Epidermal melanocyte (primary cell): ENCODE measurements at regions not wholly inside any gene's neighbourhood (a gene's known extent, or its start where the extent isn't known, plus 50 kb on each side); places are given as distances from the start of the nearest gene placed in this dataset.
"Not testable (repeated sequence)": the region's sequence is repeated elsewhere in the genome, so short reads cannot be mapped to it uniquely, and the experiment has no call there.

Experiments
- DNase-seq: peaks from one replicate; pipeline ENCODE4 v3.0.0; 2011; ENCODE audit warnings: low spot score; ENCODE audit not compliant: insufficient read length

DNA sequence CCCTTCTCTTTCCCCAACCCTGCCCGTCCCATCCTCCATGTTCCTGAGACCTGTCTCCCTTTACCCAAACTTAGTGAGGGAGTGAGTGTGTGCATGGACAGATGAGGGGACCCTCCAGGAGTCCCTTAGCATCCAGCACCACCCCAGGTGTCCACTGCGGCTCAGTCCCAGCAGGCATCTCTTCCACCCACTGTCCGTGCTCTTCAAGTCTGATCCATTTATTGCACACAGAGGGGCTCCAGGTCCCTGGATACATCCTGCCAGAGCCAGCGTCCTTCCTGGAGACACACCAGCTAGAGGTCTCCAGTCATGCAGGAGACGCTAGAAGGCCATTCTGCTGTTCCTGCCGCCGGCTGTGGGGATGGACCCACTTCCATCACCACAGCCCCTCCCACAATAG lies 239.2 kb downstream of the ADGRD1 start:
- DNase-seq = no peak

DNA sequence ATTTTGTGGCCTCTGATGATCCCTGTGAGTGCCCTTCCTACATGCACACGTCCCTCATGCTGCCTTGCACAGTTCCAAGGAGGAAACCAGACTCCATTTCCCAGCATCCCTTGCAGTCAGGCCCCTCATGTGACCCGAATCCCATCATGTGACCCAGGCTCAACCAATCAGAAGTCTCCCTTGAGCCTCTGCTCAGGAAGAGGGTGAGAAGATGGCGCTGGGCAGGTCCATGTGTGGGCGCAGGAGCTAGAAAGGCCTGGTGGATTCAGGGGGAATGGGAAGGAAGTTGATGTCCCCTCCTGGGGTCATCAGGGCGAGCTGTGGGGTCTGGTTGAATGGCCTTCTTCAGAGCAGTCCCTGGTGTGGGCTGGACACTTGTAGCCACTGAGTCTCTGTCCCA lies 240.5 kb downstream of the ADGRD1 start:
- DNase-seq = no peak

- DNase-seq = no peak
These were observed 242.1 kb downstream of the ADGRD1 start for GRCh38 chr12:131195796-131196195.

DNA sequence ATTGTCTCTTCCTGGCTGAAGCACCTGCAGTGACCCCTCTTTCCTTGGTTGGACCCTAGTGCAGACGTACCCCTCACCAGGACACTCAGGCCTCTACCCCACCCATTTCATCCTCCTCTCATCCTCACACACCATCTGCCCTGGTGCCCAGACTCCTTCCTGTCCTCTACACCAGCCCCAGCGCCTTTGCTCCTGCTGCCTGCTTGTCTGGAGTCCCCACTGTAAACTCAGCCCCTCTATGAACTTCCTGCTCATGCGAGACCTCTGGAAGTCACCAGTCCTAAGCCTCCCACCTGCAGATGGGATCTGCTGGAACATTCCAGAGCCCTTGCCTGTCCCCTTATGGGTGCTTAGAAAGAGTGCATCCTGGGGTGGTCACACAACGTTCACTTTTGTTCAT lies 242.5 kb downstream of the ADGRD1 start:
- no peak for DNase-seq

GRCh38 chr12:131197490-131197889 lies 243.8 kb downstream of the ADGRD1 start:
- no peak for DNase-seq

DNA sequence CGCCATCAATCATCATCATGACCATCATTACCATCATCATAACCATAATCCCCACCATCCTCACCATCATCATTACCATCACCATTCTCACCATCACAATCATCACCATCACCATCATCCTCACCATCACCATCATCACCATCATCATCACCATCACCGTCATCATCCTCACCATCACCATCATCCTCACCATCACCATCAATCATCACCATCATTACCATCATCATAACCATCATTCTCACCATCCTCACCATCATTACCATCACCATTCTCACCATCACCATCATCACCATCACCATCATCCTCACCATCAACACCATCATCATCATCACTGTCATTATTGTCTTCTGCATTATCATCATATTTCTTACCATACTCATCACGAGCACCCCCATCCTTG lies 245.5 kb downstream of the ADGRD1 start:
- DNase-seq = no peak

DNA sequence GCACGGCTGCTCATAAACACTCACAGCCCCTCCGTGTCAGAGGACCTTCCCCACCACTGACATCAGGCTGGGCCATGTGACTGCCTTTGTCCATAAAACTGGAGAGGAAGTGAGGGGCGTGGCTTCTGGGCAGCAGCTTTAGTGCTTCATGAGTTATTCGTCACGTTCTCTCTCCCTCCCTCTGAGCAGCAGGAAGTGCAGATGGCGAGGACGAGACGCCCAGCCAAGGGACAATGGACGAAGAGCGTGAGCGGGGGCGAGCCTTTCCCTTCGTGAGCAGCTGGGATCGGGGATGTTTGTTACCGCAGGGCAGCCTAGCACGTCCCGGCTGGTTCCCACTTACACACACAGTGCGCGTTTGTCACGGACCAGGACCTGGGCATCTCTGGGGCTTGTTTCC lies 248.2 kb downstream of the ADGRD1 start:
- DNase-seq = not testable (repeated sequence)

GRCh38 chr12:131202592-131203378 lies 249.1 kb downstream of the ADGRD1 start:
- no peak for DNase-seq

DNA sequence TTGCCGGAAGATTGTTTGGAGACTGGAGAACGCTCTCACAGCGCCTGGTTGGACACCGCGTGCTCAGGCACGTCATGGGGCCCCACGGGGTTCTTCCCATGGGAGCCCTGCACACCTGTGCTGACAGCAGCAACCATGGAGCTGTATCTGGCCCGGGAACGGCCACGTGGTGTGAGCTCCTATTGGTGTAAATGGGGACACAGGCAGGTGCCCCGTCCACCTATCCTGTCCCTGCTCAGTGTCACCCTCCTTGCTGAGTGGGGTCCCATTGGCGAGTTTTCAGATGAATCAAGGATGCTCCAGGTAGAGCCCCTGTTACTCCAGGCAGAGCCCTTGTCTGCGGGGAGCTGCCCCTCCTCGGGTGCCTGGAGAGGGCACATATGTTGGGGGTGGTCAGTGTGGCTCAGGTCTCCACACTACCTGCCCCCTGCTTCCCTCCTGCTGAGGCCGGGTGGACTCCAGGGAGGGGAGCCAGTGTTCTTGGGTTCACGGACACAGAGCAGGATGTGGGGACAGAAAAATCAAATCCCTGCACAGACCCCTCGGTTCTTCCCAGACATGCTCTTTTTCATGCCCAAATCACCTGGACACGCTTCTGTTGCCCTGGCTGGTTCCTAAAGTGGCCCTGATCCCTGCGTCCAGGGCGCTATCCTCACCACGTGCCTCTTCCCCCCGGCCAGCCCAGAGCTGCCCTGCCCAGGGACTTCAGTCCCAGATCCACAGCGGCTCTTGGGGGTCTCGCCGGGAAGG lies 250.1 kb downstream of the ADGRD1 start:
- DNase-seq = no peak

- DNase-seq = no peak
These were observed 250.9 kb downstream of the ADGRD1 start for GRCh38 chr12:131204416-131205274.

DNA sequence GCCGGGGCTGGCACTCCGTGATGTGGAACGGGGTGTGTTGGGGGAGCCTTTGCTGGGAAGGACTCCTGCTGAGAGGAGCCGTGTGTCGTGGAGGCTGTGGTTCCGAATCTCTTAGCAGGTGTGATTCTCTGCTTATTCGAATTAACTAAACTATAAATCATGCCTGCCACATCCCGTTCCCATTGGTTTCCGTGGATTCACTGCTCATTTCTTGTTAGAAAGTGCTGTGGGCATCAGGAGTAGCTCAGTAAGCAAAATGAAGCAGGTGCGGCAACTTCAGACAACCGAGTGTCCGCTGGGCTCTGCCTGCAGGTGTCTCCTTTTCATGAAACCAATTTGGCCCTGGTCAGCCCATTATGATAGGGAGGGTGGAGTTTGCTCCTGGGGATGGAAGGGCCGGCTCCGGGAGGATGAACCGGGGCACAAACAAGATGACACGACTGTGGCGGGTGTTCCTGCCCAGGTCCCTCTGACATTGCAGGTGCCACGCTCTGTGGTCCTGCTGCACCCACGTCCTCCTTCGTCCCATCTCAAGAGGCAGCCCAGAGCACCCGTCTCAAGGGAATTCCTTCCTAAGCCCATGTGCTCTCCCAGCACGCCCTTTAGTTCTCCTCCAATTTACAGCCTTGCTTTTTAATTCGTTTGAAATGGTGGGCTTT lies 251.7 kb downstream of the ADGRD1 start:
- DNase-seq = not testable (repeated sequence)

- DNase-seq = not testable (repeated sequence)
These were observed 253.1 kb downstream of the ADGRD1 start for GRCh38 chr12:131206630-131207299.

- not testable (repeated sequence) for DNase-seq
These were observed 253.6 kb downstream of the ADGRD1 start for GRCh38 chr12:131207300-131207660.

- DNase-seq = not testable (repeated sequence)
These were observed 254.1 kb downstream of the ADGRD1 start for GRCh38 chr12:131207841-131208240.

DNA sequence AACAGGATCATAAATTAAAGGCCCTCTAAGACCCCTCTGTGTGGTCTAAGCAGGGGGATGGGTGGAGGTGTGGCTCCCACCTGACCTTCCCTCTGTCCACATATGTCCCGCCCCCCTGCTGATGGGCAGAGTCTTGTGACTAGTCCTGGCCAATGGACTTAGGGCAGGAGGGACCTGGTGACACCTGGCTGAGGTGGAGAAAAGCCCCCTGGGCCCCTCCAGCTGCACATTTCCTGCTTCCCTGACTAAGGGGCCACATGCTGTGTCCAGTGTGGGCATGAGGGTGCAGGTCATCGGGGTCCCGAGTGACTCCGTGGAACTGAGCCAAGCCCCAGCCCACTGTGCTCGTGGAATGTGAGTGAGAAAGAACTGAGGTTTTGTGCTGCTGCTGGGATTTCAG lies 254.7 kb downstream of the ADGRD1 start:
- no peak for DNase-seq

GRCh38 chr12:131209082-131210070 lies 255.7 kb downstream of the ADGRD1 start:
- DNase-seq = no peak

DNA sequence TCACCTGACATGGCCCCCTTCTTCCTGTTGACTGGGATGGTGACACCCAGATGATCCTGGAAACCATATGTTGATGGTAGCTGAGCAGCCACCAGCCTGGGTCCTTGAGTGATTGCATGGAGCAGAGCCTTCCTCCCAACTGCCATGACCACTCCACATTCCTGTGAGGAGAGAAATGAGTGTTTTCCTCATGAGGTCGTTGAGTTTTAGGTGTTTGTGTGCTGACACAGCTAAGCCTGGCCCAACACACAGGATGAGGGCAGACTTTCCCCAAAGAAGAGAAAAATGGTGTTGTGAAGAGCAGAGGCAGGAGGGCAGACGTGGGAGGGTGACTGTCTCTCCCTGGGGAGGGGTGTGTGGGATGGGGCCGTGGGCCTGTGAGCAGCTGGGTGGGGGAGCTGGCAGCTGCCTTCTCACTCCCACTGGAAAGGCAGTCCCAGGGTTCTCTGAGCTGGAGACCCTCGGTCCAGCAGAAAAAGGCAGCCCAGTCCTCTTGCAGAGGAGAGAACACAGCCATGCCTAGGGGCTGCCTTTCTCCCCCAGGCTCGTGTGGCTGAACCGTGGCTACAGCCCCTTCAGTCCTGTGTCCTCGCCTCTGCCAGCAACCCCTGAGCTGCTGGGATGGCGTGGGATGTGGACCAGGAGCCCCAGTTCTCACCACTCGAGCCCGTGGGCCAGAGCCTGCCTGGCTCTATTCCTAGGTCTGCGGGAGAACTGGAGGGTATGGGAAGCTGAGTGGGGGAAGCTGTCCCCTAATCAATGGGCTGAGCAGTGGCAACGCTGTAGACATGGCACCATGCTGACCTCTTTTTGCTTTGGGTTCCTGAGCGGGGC lies 257.0 kb downstream of the ADGRD1 start:
- no peak for DNase-seq

- DNase-seq = no peak
These were observed 257.7 kb downstream of the ADGRD1 start for GRCh38 chr12:131211340-131211938.
